Body of pancreas (tissue), 4 donors: ENCODE measurements at regions not wholly inside any gene's neighbourhood (a gene's known extent, or its start where the extent isn't known, plus 50 kb on each side); places are given as distances from the start of the nearest gene placed in this dataset.

Source experiments
- ATAC-seq: fragments of 150-250 bp; one replicate; pipeline ENCODE4 v1.9.1; 2016
- DNase-seq, 4 donors: peaks; one replicate each; pipeline ENCODE4 v3.0.0-alpha.2; 2019
- H3K27ac ChIP-seq, 4 donors: fragments of 200-600 bp; sonication (generic); 1 replicate in 3 of 4; 2 replicates in 1 of 4; pipeline versions ENCODE4 v1.5.1 to v1.6.1; 2016 to 2019; ENCODE audit warnings: mild to moderate bottlenecking in 1 of 4, mixed read lengths in 1 of 4, moderate library complexity in 1 of 4
- H3K27me3 ChIP-seq, 2 donors: fragments of 200-600 bp; sonication (generic); one replicate each; pipeline ENCODE4 v1.6.0; 2016; ENCODE audit warnings: mild to moderate bottlenecking in 1 of 2
- H3K36me3 ChIP-seq, 2 donors: fragments of 200-600 bp; sonication (generic); replicated peaks in 1 of 2; 2 replicates each; pipeline ENCODE4 v1.5.1; 2016; ENCODE audit warnings: low read depth in 2 of 2; ENCODE audit not compliant: insufficient read depth in 1 of 2
- H3K4me1 ChIP-seq: fragments of 200-600 bp; sonication (generic); one replicate; pipeline ENCODE4 v1.6.0; 2016
- H3K4me3 ChIP-seq, 2 donors: fragments of 200-600 bp; sonication (generic); 1 replicate in 1 of 2; 2 replicates in 1 of 2; pipeline ENCODE4 v1.5.1; 2016 to 2019
- H3K9me3 ChIP-seq, 3 donors: fragments of 200-600 bp; sonication (generic); 1 replicate in 2 of 3; 2 replicates in 1 of 3; pipeline ENCODE4 v1.5.1; 2016
- POLR2A ChIP-seq, 3 donors: fragments of 450-650 bp; IDR thresholded peaks; one replicate each; pipeline ENCODE4 v1.6.1; 2016; ENCODE audit warnings: antibody characterized with exemption in 3 of 3, mild to moderate bottlenecking in 2 of 3
- WGBS, 2 donors: methylation state at CpG; one replicate each; pipeline ENCODE4 v1.1.5; 2017; 5-methylcytosine and 5-hydroxymethylcytosine counted together
- intact Hi-C: fragments of 100-400 bp; cut with DNase I; formaldehyde crosslinking; loops from one replicate; pipeline ENCODE4 v1.15.1; 2023
- TF ChIP-seq, protein P1 (sequence below), 7 experiments: fragments of 450-650 bp in 4 of 7; fragments of 200-600 bp in 3 of 7; sonication (generic) in 3 of 7; IDR thresholded peaks; one replicate each; pipeline ENCODE4 v1.5.1; 2016 to 2019; ENCODE audit warnings: antibody characterized with exemption in 7 of 7

DNA sequence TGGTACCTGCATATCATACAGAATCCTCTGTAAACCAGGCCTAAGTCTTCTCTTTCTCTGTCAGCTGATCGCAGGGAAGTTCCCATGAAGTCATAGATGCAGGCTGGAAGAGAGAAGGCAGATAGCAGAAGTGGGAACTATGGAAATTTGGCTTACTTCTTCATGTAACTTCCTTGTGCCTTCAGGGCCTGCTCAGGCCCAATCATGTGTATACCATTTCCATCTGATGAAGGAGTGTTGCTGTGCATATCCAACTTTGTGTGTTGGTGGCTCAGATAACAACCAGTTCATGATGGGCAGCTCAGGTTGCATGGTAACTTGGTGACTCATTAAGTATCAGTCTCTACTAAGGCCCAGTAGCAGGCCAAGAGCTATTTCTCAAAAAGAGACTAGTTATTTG lies 53.1 kb upstream of the CEP295 start:
- DNase-seq (peak in 1 of 4 donors; percentile 18), ATAC-seq (no peak)
- Histone ChIP-seq H3K36me3 (no peaks in the 10 kb centered on the region), H3K4me3 (no peak overlapping the region), H3K9me3 (no peaks in the 10 kb centered on the region), H3K27ac (no peak overlapping the region), H3K4me1 (peaks cover 27% of the 10 kb centered on the region), H3K27me3 (no peaks in the 10 kb centered on the region)
- TF ChIP-seq, protein P1, sequence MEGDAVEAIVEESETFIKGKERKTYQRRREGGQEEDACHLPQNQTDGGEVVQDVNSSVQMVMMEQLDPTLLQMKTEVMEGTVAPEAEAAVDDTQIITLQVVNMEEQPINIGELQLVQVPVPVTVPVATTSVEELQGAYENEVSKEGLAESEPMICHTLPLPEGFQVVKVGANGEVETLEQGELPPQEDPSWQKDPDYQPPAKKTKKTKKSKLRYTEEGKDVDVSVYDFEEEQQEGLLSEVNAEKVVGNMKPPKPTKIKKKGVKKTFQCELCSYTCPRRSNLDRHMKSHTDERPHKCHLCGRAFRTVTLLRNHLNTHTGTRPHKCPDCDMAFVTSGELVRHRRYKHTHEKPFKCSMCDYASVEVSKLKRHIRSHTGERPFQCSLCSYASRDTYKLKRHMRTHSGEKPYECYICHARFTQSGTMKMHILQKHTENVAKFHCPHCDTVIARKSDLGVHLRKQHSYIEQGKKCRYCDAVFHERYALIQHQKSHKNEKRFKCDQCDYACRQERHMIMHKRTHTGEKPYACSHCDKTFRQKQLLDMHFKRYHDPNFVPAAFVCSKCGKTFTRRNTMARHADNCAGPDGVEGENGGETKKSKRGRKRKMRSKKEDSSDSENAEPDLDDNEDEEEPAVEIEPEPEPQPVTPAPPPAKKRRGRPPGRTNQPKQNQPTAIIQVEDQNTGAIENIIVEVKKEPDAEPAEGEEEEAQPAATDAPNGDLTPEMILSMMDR (IDR thresholded peaks at IDR 0.05): no peak
- no peak for TF ChIP-seq POLR2A (IDR thresholded peaks at IDR 0.05)
- WGBS, 2 donors: 68 to 94% methylated on average over 1 of the region's 1 CpG
- intact Hi-C loops: no loop called here

DNA sequence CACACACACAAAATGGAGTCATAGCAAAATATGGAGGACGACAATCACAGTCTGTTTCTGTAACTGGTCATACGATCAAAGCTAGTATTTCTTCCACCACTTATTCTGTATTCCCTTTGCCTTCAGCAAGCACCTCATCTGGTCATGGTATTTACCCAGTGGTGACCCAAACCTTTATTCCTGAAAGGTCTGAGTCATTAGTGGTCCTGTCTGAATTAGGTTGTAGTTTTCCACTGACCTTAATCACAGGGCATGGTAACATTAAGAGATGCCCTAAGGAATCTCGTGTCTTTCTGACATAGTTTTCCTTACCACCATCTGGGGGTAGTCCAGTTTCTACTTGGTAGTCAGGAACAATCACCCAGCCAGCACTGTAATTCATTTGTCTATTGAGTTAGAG lies 54.8 kb upstream of the CEP295 start:
- Histone ChIP-seq H3K4me1 (peaks cover 16% of the 10 kb centered on the region), H3K36me3 (no peaks in the 10 kb centered on the region), H3K27me3 (no peaks in the 10 kb centered on the region), H3K4me3 (no peak overlapping the region), H3K27ac (no peak overlapping the region), H3K9me3 (no peaks in the 10 kb centered on the region)
- DNase-seq (no peak), ATAC-seq (no peak)
- TF ChIP-seq, protein P1 (IDR thresholded peaks at IDR 0.05): no peak
- no peak for TF ChIP-seq POLR2A (IDR thresholded peaks at IDR 0.05)
- 91 to 93% methylated on average over 3 of the region's 3 CpGs for WGBS, 2 donors
- intact Hi-C loops: no loop called here

GRCh38 chr11:93606314-93606713 lies 55.2 kb upstream of the CEP295 start:
- Histone ChIP-seq H3K27me3 (no peaks in the 10 kb centered on the region), H3K27ac (no peak overlapping the region), H3K4me1 (peaks cover 12% of the 10 kb centered on the region), H3K4me3 (no peak overlapping the region), H3K9me3 (no peaks in the 10 kb centered on the region), H3K36me3 (no peaks in the 10 kb centered on the region)
- DNase-seq (no peak), ATAC-seq (no peak)
- intact Hi-C loops: no loop called here
- TF ChIP-seq POLR2A (IDR thresholded peaks at IDR 0.05): no peak
- TF ChIP-seq, protein P1 (IDR thresholded peaks at IDR 0.05): no peak
- WGBS, 2 donors: 70 to 74% methylated on average over 2 of the region's 2 CpGs

DNA sequence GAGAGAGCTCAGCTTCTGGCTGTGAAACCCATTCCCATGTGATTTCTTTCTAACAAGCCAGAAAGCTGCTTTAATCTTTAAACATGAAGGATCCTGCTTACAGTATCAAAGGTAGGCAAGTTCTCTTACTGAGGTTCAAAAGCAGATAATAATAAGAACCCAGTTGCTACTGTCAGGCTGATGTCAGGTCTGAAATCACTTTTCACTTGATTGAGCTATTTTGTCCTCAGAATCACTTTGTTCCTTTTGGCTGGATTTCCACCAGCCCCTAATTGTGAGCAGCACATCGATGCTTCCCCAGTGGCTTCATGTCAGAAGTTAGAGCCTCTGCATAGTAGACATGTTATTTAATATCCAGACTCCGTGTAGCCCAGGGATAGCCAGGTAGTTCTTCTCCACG lies 55.8 kb upstream of the CEP295 start:
- H3K36me3 ChIP-seq: no peaks in the 10 kb centered on the region
- intact Hi-C loops: no loop called here
- DNase-seq (no peak), ATAC-seq (no peak)
- H3K4me3 ChIP-seq: no peak overlapping the region
- no peak for TF ChIP-seq POLR2A (IDR thresholded peaks at IDR 0.05)
- TF ChIP-seq, protein P1 (IDR thresholded peaks at IDR 0.05): no peak
- WGBS, 2 donors: 60 to 64% methylated on average over 3 of the region's 3 CpGs
- peaks cover 5% of the 10 kb centered on the region for H3K4me1 ChIP-seq
- no peak overlapping the region for H3K27ac ChIP-seq
- no peaks in the 10 kb centered on the region for H3K9me3 ChIP-seq
- H3K27me3 ChIP-seq: no peaks in the 10 kb centered on the region

DNA sequence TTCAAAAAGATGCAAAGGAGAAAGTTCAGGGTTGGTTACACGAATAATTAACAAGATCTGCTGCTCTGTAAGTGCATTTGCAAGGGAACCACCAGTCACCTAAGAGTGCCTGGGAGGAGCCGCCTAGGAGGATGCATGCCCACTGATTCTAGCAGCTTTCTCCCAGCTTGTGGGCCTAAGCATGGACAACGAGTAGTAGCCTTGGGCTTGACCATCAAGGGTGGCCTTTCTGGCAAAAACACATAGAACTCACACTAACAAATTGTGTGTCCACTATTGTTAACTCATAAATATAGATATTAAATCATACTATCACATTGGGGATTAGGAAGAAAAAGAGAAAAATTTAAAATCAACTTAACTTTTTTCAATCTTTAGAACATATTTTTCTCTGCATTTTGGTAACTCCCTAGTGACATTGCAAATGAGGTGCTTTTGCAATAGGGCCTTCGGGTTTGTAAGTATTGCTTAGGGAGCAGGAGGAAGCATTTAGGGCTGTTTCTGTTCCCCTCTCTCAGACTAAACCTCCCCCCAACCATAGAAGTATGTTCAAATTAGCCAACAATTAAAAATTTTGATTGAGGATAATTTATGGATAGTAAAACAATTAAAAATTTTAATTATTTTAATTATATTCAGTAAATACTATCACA lies 57.3 kb upstream of the CEP295 start:
- no peaks in the 10 kb centered on the region for H3K36me3 ChIP-seq
- H3K27ac ChIP-seq: no peak overlapping the region
- no peak for ATAC-seq
- WGBS, 2 donors: 63 to 65% methylated on average over 4 of the region's 4 CpGs
- intact Hi-C loops: no loop called here
- no peak overlapping the region for H3K4me3 ChIP-seq
- TF ChIP-seq, protein P1 (IDR thresholded peaks at IDR 0.05): no peak
- no peak for TF ChIP-seq POLR2A (IDR thresholded peaks at IDR 0.05)
- no peaks in the 10 kb centered on the region for H3K27me3 ChIP-seq
- DNase-seq: no peak
- no peaks in the 10 kb centered on the region for H3K4me1 ChIP-seq
- no peaks in the 10 kb centered on the region for H3K9me3 ChIP-seq
